AG04449 (cell line): ENCODE measurements at regions not wholly inside any gene's neighbourhood (a gene's known extent, or its start where the extent isn't known, plus 50 kb on each side); places are given as distances from the start of the nearest gene placed in this dataset.
"Not testable (repeated sequence)": the region's sequence is repeated elsewhere in the genome, so short reads cannot be mapped to it uniquely, and the experiment has no call there.

ENCODE experiments used
- CTCF ChIA-PET: fragments of 350-600 bp; formaldehyde crosslinking; extraction: SDS; loops from one replicate; lab custom pipeline; 2021; ENCODE audit warnings: antibody characterized with exemption; lab: Yijun Ruan, JAX
- POLR2A ChIA-PET: fragments of 400-600, 350-600 bp; formaldehyde crosslinking; extraction: SDS; loops from one replicate; lab custom pipeline; 2020; ENCODE audit warnings: antibody characterized with exemption, inconsistent platforms; lab: Yijun Ruan, JAX
- DNase-seq: peaks from one replicate; pipeline ENCODE4 v3.0.0-alpha.2; 2010; ENCODE audit warnings: low read depth, low spot score
- H3K4me3 ChIP-seq: 2 replicates; pipeline ENCODE4 v1.5.1; 2011; ENCODE audit warnings: low read depth, mild to moderate bottlenecking, control low read depth, low read length
- TF ChIP-seq, protein P1 (sequence below): IDR thresholded peaks from one replicate; pipeline ENCODE4 v1.5.1; 2011; ENCODE audit warnings: mild to moderate bottlenecking, moderate library complexity, low read length, control low read depth, inconsistent platforms; ENCODE audit not compliant: insufficient read depth; ENCODE audit errors: missing control alignments

DNA sequence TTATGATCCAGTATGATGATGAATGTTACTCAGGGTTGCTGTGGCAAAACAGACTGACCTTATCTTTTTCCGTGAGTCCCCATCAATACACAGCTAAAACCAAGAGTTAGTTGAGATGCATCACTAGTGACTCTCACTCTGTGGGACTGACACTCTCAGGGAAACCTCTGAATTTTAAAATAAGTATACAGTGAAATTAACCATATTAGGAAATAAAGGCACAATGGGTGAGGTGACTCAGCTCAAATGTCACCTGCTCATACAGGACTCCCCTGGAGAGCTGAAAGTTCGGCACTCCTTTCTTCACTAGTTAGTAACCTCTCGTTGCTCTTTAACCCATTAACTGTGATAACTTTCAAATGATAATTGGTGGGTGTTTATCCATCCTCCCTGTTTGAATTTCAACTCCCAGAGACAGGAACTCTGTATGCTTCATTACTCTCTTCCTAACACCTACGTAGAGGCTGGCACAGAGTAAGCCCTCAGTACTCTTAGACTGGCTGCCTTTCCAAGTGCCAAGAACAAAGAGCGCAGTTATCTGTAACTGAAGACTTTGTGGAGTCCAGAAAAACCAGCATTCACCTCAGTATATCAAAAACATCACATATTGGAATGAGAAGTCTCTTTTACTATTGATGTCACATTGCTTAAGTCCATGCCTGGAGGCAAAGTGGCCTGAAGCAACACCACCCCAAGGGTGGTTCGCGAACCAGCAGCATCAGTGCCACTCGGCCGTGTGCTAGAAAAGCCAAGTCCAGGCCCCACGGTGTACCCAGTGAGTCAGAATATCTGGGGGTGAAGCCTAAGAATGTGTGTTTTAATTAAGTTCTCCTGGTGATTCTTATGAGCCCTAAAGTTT is 91.1 kb downstream of the NIBAN1 start:
- no peak overlapping the region for H3K4me3 ChIP-seq
- CTCF ChIA-PET: no interaction called here
- POLR2A ChIA-PET: no interaction called here
- no peak for DNase-seq
- TF ChIP-seq, protein P1, sequence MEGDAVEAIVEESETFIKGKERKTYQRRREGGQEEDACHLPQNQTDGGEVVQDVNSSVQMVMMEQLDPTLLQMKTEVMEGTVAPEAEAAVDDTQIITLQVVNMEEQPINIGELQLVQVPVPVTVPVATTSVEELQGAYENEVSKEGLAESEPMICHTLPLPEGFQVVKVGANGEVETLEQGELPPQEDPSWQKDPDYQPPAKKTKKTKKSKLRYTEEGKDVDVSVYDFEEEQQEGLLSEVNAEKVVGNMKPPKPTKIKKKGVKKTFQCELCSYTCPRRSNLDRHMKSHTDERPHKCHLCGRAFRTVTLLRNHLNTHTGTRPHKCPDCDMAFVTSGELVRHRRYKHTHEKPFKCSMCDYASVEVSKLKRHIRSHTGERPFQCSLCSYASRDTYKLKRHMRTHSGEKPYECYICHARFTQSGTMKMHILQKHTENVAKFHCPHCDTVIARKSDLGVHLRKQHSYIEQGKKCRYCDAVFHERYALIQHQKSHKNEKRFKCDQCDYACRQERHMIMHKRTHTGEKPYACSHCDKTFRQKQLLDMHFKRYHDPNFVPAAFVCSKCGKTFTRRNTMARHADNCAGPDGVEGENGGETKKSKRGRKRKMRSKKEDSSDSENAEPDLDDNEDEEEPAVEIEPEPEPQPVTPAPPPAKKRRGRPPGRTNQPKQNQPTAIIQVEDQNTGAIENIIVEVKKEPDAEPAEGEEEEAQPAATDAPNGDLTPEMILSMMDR: no peak

DNA sequence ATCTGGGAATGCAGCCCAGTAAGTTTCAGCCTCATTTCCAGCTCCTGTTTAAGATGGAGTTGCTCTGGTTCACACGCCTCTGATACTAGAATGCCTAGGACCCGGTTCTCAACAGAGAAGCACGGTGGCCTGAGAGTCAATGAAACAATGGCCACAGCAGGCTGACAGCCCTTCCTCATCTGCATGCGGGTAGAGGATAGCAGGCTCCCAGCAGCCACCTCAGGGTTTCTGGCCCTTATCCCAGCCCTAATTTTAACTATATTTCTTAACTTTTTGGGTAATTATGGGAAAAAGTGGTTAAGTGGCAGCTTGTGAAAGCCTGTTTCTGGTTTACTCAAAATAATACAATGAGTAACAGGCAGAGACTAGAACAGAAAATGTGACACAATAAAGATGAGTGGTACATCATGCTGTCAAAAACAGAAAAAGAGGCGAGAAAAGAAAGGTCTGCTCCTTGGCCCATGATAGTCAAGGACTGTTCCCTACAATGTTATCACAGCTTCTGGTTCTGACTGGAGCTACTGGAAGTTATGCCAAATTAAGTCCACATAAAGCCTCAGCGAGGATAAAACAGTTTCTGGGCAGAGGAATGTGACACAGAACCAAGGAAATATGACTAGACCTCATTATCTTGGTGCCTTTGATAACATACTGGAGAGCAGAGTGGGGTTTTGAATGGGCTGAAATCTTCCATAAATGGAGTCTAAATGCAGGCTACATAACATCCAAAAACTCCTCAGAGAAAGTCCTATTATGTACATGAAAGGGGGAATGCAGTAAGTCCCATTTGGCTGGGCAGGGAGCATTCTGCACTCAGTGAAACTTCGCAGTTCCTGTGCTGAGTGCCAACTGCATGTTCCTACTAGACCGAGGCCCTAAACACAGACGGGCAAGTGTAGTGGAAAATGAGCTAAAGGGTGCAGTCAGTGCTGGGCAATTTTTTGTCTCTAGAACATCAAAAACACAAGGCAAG is 92.1 kb downstream of the NIBAN1 start:
- ChIA-PET CTCF (no interaction called here), POLR2A (no interaction called here)
- no peak for DNase-seq
- TF ChIP-seq, protein P1: no peak
- no peak overlapping the region for H3K4me3 ChIP-seq

DNA sequence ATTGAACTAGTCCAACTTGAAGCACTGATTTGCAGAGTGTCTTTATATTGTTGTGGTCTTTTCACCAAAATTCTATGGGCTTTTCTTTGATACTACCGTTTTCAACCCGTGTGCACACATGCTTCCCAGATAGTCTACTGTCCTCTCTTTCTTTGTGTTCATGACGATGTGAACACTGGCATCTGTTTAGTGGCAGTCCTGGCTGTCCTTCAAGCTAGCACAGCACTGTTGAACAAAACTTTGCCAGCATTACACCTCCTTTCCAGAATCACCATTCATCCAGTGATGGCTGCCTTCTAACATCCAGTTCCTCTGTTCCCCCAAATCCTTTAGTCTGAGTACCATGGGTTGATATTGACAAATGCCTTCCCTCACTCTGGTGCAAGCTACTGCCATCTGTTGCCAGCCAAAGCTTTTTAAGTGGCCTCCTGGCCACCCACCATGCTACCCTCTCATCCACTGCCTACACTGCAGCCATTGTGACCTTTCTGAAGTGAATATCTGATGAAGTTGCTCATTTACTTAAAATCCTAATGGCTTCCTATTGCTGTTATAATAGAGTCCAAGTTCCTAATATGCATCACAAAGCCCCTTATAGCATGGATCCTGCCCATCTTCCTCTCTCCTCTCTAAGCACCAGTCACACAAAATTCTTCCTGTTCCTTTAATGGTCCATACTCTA is 94.3 kb downstream of the NIBAN1 start:
- CTCF ChIA-PET: interaction anchor here (1.3 to 1.9 kb wide), 2 partner anchors 14 to 36 kb away, joined by 3 to 6 read pairs; no protein-coding TSS in a partner anchor
- no peak overlapping the region for H3K4me3 ChIP-seq
- POLR2A ChIA-PET: no interaction called here
- TF ChIP-seq, protein P1: no peak
- no peak for DNase-seq

DNA sequence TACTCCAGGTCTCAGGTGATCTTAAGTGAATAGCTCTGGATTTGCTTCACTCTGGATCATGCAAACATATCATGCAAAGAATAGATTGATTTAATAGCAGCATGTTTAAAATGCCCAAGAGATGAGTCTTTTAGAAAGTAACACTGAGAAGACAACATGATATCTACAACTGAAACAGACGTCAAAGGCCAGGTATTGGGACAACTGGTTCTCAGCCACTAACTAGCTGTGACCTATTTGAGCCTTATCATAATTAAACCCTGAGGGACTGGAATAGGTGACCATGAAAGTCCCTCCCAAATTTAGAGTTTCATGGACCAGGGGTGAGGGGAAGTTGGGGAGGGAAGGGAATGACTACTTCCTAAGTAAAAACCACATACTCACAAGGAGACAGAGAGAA is 95.7 kb downstream of the NIBAN1 start:
- no peak overlapping the region for H3K4me3 ChIP-seq
- DNase-seq: no peak
- CTCF ChIA-PET: interaction anchor here (1.1 to 1.9 kb wide), 3 partner anchors 12 to 76 kb away, joined by 3 to 6 read pairs (median 5); no protein-coding TSS in a partner anchor
- TF ChIP-seq, protein P1: no peak
- POLR2A ChIA-PET: no interaction called here

DNA sequence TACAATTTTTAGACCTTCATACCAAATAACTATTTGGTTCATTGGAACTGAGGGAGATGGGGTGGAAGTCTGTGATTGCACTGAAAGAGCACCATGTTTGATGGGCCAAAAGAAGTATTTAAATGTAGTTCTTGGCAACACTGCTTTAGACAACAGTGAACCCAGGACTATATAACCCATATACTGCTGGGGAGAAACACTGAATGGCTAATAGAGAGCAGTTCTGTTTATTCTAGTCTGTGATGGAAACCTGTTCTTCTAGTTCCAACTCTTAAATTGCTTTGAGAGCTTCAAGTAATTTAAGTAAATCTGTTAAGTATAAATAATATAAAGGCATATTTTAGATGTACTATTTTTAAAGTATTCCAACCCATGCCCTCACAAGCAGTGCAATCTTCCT is 96.3 kb downstream of the NIBAN1 start:
- TF ChIP-seq, protein P1: no peak
- no peak for DNase-seq
- no peak overlapping the region for H3K4me3 ChIP-seq
- ChIA-PET POLR2A (no interaction called here), CTCF (interaction anchor here (1.1 to 1.9 kb wide), 4 partner anchors 12 to 77 kb away, joined by 3 to 6 read pairs (median 4); no protein-coding TSS in a partner anchor)

DNA sequence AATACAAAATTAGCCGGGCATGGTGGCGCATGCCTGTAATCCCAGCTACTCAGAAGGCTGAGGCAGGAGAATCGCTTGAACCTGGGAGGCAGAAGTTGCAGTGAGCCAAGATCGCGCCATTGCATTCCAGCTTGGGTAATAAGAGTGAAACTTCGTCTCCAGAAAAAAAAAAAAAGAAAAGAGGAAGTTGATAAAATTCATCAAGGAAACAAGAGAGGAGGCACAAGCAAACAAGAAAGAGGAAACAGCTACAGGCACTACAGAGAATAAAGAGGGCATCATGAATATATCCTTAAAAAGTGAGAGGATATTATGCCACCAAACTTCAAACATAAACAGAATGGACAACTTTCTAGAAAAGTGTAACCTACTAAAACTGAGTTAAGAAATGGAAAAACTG is 98.3 kb downstream of the NIBAN1 start:
- CTCF ChIA-PET, POLR2A ChIA-PET: not testable (repeated sequence)

More for the DNA sequence above, 98.3 kb downstream of the NIBAN1 start:
- DNase-seq, H3K4me3 ChIP-seq: not testable (repeated sequence)
